Heart left ventricle (tissue), 16 donors: ENCODE measurements at regions not wholly inside any gene's neighbourhood (a gene's known extent, or its start where the extent isn't known, plus 50 kb on each side); places are given as distances from the start of the nearest gene placed in this dataset.

Source experiments
- ATAC-seq, 4 donors: fragments of 200-7000 bp; cut with Tn5 transposase; one replicate each; pipeline ENCODE4 v1.9.1; 2020 to 2022; ENCODE audit warnings: moderate library complexity in 4 of 4, mild to moderate bottlenecking in 3 of 4, moderate number of reproducible peaks in 1 of 4
- DNase-seq, 5 donors: peaks; one replicate each; pipeline ENCODE4 v3.0.0-alpha.2; 2020
- H3K27ac ChIP-seq, 12 donors: fragments of 200-600 bp; sonication (generic) in 4 of 12; one replicate each; pipeline versions ENCODE4 v1.5.0 to v1.8.0; 2016 to 2022; ENCODE audit warnings: mild to moderate bottlenecking in 2 of 12
- H3K27me3 ChIP-seq, 9 donors: fragments of 200-600 bp; sonication (generic) in 2 of 9; one replicate each; pipeline versions ENCODE4 v1.5.1 to v1.8.0; 2016 to 2022; ENCODE audit warnings: mild to moderate bottlenecking in 3 of 9
- H3K36me3 ChIP-seq, 9 donors: fragments of 200-600 bp; sonication (generic) in 2 of 9; one replicate each; pipeline versions ENCODE4 v1.5.0 to v1.8.0; 2018 to 2022; ENCODE audit warnings: mild to moderate bottlenecking in 2 of 9
- H3K4me1 ChIP-seq, 12 donors: fragments of 200-600 bp; sonication (generic) in 4 of 12; one replicate each; pipeline versions ENCODE4 v1.5.0 to v1.8.0; 2016 to 2022; ENCODE audit warnings: mild to moderate bottlenecking in 3 of 12
- H3K4me3 ChIP-seq, 12 donors: fragments of 200-600 bp; sonication (generic) in 4 of 12; one replicate each; pipeline versions ENCODE4 v1.5.0 to v1.8.0; 2017 to 2022; ENCODE audit warnings: mild to moderate bottlenecking in 9 of 12, moderate library complexity in 4 of 12
- H3K9me3 ChIP-seq, 12 donors: fragments of 200-600 bp; sonication (generic) in 4 of 12; one replicate each; pipeline versions ENCODE4 v1.5.0 to v1.8.0; 2016 to 2022; ENCODE audit warnings: mild to moderate bottlenecking in 1 of 12
- POLR2A ChIP-seq, 2 donors: fragments of 450-650 bp; IDR thresholded peaks; one replicate each; pipeline ENCODE4 v1.6.1; 2017; ENCODE audit warnings: antibody characterized with exemption in 2 of 2, mild to moderate bottlenecking in 2 of 2, moderate library complexity in 2 of 2
- WGBS, 4 donors: extraction: QIAGEN DNeasy Blood & Tissue Kit in 2 of 4; methylation state at CpG; one replicate each; pipeline versions ENCODE4 v1.1.5 to v1.1.7; 2013 to 2018; 5-methylcytosine and 5-hydroxymethylcytosine counted together
- intact Hi-C, 10 donors: fragments of 100-400 bp; cut with DNase I; formaldehyde crosslinking; loops; one replicate each; pipeline versions ENCODE4 v1.11.1 to v1.14.2; 2022
- TF ChIP-seq, protein P1 (sequence below), 12 donors: fragments of 200-600 bp; sonication (generic) in 4 of 12; IDR thresholded peaks; one replicate each; pipeline versions ENCODE4 v1.5.0 to v1.8.0; 2018 to 2022; ENCODE audit warnings: antibody characterized with exemption in 12 of 12, mild to moderate bottlenecking in 5 of 12
- donor health status: ischemic (EF 13 %, LVEDD 7.1; RV severe dilation, severe dysfunction).
- donor health status: healthy with polysubstance abuse.
- donor health status: DM: no; HTN: yes; CAD: no.
- donor health status: DM: no; HTN: no; CAD: no.
- donor health status: ischemic (EF 25% LVEDD 6.9; RV normal size, moderate dysfunction).
- donor health status: ischemic (EF 25% LVEDD 5.7; RV mildly dilated, moderate dysfunction).
- donor health status: healthy.
- donor health status: DM: yes; HTN: yes; CAD: no.
- donor health status: ischemic (EF 35%, LVEDD 5.7; RV mildly dilated, moderate dysfunction).
- donor health status: nonischemic (EF 11% LVEDD 7.7; RV severe dilation, severe dysfunction).
- donor health status: DM: yes; HTN: yes; CAD: no.
- donor health status: PGD.
- donor health status: ischemic (EF 29% LVEDD 5.4; RV normal size, mild dysfunction).
- donor health status: nonischemic (EF 23%, LVEDD 6.1; RV moderate dilation, normal function).

DNA sequence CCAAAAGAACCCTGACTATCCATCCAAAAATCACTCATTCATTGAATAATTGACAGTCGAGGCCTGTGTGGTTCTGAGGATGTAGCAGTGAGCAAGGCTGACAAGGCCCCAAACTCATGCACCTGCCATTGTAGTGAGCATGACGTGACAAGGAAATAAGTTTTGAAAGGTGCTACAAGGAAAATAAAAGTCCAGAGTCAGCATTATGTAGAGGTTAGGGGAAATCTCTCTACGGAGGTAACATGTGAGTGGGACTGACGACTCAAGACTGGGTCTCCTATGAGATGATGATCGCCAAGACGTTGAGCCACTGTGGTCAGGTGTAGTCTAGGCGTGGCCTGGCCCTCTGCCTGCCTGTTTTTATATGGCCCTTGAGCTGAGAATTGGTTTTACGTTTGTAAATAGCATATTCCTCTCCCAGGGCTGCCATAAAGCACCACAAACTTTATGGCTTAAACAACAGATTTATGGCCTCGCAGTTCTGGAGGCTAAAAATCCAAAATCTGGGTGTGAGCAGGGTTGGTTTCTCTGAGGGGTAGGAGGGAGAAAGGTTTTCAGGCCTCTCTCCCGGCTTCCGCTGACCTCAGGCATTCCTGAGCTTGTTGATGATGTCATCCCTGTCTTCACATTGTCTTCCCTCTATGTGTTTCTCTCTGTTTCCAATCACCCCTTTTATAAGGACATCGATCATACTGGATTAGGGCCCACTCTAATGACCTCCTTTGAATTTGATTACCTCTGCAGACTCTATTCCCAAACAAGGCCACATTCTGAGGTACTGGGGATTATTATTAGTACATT lies 206.4 kb upstream of the EGFLAM start:
- Histone ChIP-seq H3K4me3 (no peak overlapping the region), H3K27ac (no peak overlapping the region), H3K4me1 (no peaks in the 10 kb centered on the region), H3K9me3 (no peaks in the 10 kb centered on the region), H3K27me3 (no peaks in the 10 kb centered on the region), H3K36me3 (no peaks in the 10 kb centered on the region)
- WGBS, 4 donors = 74 to 87% (median 81%) methylated on average over 12 of the region's 12 CpGs
- intact Hi-C loops = no loop called here
- DNase-seq (no peak), ATAC-seq (no peak)
- TF ChIP-seq, protein P1, sequence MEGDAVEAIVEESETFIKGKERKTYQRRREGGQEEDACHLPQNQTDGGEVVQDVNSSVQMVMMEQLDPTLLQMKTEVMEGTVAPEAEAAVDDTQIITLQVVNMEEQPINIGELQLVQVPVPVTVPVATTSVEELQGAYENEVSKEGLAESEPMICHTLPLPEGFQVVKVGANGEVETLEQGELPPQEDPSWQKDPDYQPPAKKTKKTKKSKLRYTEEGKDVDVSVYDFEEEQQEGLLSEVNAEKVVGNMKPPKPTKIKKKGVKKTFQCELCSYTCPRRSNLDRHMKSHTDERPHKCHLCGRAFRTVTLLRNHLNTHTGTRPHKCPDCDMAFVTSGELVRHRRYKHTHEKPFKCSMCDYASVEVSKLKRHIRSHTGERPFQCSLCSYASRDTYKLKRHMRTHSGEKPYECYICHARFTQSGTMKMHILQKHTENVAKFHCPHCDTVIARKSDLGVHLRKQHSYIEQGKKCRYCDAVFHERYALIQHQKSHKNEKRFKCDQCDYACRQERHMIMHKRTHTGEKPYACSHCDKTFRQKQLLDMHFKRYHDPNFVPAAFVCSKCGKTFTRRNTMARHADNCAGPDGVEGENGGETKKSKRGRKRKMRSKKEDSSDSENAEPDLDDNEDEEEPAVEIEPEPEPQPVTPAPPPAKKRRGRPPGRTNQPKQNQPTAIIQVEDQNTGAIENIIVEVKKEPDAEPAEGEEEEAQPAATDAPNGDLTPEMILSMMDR (IDR thresholded peaks at IDR 0.05) = no peak
- TF ChIP-seq POLR2A (IDR thresholded peaks at IDR 0.05) = no peak

DNA sequence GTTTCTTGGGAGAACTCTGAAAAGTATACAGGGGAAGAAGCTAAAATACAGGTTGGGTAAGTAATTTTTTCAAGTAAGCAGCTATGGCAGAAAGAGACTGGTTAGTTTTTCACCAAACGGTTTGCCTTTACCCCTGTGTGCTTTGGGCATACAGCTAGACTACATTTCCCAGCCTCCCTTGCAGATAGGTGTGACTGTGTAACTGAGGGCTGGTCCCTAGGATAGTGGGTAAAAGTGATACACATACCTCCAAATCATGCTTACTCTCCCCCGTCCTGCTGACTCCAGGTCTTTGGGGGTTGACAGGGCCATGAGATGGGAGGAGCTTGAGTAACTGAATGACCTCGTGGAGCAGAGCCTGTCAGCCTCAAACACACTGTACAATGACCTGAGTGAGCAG lies 208.6 kb upstream of the GDNF start:
- Histone ChIP-seq H3K36me3 (no peaks in the 10 kb centered on the region), H3K4me1 (no peaks in the 10 kb centered on the region), H3K27ac (no peak overlapping the region), H3K4me3 (no peak overlapping the region), H3K9me3 (no peaks in the 10 kb centered on the region), H3K27me3 (no peaks in the 10 kb centered on the region)
- WGBS, 4 donors = 70 to 80% (median 72%) methylated on average over 3 of the region's 3 CpGs
- ATAC-seq (no peak), DNase-seq (no peak)
- intact Hi-C loops = no loop called here
- no peak for TF ChIP-seq POLR2A (IDR thresholded peaks at IDR 0.05)
- TF ChIP-seq, protein P1 (IDR thresholded peaks at IDR 0.05) = no peak

DNA sequence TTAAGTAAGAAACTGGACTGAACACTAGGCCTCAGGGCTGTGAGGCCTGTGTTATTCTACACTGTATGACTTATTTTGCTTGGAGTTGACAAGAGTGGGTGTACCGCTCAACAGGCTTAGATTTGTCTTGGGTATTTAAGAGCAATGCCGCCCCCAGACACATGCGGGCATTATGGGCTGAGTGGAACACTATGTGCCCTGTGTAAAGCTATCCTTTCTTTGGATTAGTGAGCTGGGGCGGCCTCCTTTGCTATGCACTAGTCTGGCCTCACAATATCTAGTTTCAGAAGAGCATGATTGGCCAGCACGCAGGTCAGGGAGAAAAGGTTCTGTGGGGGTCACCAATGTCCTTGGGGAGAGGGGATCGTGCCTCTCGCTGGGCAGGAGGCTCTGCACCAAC lies 206.3 kb upstream of the GDNF start:
- Histone ChIP-seq H3K36me3 (no peaks in the 10 kb centered on the region), H3K27me3 (no peaks in the 10 kb centered on the region), H3K9me3 (no peaks in the 10 kb centered on the region), H3K4me1 (no peaks in the 10 kb centered on the region), H3K4me3 (no peak overlapping the region), H3K27ac (no peak overlapping the region)
- DNase-seq (no peak), ATAC-seq (no peak)
- intact Hi-C loops = no loop called here
- TF ChIP-seq POLR2A (IDR thresholded peaks at IDR 0.05) = no peak
- TF ChIP-seq, protein P1 (IDR thresholded peaks at IDR 0.05) = no peak
- 81 to 98% (median 93%) methylated on average over 5 to 7 of the region's 7 CpGs for WGBS, 4 donors

DNA sequence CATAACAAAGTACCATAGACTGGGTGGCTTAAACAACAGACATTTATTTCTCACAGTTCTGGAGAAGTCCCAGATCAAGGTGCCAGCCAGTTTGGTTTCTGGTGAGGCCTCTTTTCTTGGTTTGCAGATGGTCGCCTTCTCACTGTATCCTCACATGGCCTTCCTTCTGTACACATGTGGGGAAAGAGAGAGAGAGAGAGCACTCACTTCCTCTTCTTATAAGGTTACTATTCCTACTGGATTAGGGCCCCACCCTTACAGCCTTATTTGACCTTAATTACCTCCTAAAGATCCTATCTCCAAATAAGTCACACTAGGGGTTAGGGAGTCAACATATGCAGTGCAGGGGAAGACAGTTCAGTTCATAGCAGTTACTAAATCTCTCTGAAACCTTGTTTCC lies 205.6 kb upstream of the GDNF start:
- no peaks in the 10 kb centered on the region for H3K4me1 ChIP-seq
- H3K9me3 ChIP-seq = no peaks in the 10 kb centered on the region
- no peak overlapping the region for H3K27ac ChIP-seq
- no peak overlapping the region for H3K4me3 ChIP-seq
- TF ChIP-seq, protein P1 (IDR thresholded peaks at IDR 0.05) = no peak
- TF ChIP-seq POLR2A (IDR thresholded peaks at IDR 0.05) = no peak
- DNase-seq (no peak), ATAC-seq (no peak)
- intact Hi-C loops = no loop called here
- H3K36me3 ChIP-seq = no peaks in the 10 kb centered on the region
- WGBS, 4 donors = 75 to 89% (median 84%) methylated on average over 1 of the region's 1 CpG
- no peaks in the 10 kb centered on the region for H3K27me3 ChIP-seq
